B cell (primary cell): ENCODE measurements at regions not wholly inside any gene's neighbourhood (a gene's known extent, or its start where the extent isn't known, plus 50 kb on each side); places are given as distances from the start of the nearest gene placed in this dataset.

Source experiments
- CTCF ChIP-seq: fragments of 200-600 bp; IDR thresholded peaks from one replicate; pipeline ENCODE4 v1.8.0; 2022; ENCODE audit warnings: antibody characterized with exemption, mild to moderate bottlenecking
- EZH2 ChIP-seq: IDR thresholded peaks from 2 replicates; pipeline ENCODE4 v1.6.1; 2012; ENCODE audit warnings: borderline replicate concordance, low read depth, mild to moderate bottlenecking, moderate library complexity, low read length; ENCODE audit not compliant: insufficient read depth, poor library complexity, severe bottlenecking

GRCh38 chr14:87644689-87645088 lies 348.3 kb downstream of the GALC start:
- TF ChIP-seq EZH2 = no peak
- TF ChIP-seq CTCF = no peak
